ENCODE measurements at regions not wholly inside any gene's neighbourhood (a gene's known extent, or its start where the extent isn't known, plus 50 kb on each side); places are given as distances from the start of the nearest gene placed in this dataset.
"Not testable (repeated sequence)": the region's sequence is repeated elsewhere in the genome, so short reads cannot be mapped to it uniquely, and the experiment has no call there.

DNA sequence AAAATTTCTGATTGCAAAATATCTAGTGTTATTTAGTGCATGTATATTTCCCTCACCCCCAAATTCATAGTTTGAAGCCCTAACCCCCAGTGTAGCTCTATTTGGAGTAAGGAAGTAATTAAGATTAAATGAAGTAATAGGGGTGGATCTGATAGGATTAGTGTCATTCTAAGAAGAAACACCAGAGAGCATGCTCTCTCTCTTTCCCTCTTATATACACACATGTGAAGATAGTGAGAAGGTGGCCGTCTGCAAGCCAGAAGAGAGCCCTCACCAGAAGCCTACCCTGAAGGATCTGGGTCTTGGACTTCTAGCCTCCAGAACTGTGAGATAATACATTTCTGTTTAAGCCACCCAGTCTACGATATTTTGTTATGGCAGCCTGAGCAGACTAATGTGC, 120.3 kb downstream of the TMEM30B start:
- DNase-seq (ENCODE audit: low read depth), result no peak

DNA sequence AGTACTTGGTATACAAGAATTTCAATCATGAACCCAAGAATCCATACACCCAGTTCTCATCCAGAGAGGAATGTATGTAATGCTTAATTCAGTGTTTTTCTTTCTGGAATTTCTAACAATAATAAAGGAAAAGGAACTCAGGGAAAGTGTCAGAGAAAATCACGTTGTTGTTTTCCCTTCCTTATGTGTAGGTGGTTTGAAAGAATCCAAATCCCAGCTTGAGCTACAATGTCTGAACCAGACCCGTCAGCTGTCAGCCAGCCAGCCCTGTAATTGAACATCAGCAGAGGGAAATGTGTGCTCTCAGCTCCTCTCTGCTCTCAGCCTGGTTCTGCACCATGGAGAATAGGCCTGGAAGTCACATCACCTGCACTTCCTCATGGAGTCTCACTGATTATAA, 126.5 kb downstream of the TMEM30B start:
- DNase-seq (ENCODE audit: low read depth), result no peak

- DNase-seq (ENCODE audit: low read depth), result no peak
Measured at GRCh38 chr14:61153914-61154545, 127.1 kb downstream of the TMEM30B start.

- DNase-seq (ENCODE audit: low read depth), result no peak
Measured at GRCh38 chr14:61153431-61153830, 127.7 kb downstream of the TMEM30B start.

GRCh38 chr14:61152851-61153364, 128.2 kb downstream of the TMEM30B start:
- peak; percentile 74 for DNase-seq (ENCODE audit: low read depth)

DNA sequence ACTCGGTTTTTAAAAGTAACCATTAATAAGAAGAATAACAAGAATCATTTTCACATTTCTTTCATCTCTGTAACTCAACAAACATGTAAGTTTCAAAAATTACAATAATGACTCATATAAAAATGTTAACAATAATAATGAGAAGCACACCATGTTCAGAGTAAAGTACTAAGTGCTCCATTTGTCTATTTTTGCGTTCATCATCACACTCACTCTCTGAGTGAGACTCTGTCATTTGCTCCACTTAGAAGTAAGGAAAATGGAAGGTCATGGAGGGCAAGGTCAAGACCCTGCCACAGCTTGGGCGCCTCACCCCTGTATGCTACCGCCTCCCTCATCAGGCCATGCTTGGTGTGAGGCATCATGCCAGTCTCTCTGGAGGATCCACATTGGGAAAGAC, 129.9 kb downstream of the TMEM30B start:
- DNase-seq (ENCODE audit: low read depth), result no peak

DNA sequence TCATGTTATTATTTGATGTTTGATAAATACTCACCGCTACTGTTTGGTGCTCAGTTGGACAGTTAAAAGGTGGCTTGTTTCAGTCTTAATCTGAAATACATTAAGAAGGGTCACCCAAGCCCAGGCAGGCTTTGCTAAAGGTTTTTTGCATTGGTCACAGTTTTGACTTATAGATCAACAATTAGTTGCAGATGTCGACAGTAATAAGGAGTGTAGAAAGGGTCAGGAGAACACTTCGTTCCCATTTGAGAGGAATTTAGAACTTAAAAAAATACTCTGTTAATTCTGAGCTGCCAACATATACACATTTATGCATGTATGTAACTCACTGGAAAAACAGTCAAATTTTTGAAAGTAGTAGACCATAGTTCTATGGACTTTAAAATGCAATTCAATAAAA, 130.3 kb downstream of the TMEM30B start:
- no peak for DNase-seq (ENCODE audit: low read depth)

DNA sequence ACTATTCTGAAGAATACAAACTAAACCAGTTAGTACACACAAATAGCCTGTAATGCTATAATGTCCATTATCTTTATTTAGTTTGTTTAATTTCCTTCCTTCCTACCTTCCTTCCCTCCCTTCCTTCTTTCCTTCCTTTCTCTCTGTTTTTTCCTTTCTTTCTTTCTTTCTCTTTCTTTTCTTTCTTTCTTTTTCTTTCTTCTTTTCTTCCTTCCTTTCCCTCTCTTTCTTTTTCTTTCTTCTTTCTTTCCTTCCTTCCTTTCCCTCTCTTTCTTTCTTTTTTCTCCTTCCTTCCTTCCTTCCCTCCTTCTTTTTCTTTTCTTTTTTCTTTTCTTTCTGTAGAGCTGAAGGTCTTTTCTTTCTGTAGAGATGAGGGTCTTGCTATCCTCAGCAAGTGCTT, 131.2 kb downstream of the TMEM30B start:
- DNase-seq (ENCODE audit: low read depth), result no peak

- no peak for DNase-seq (ENCODE audit: low read depth)
Measured at GRCh38 chr14:61148742-61149350, 132.3 kb downstream of the TMEM30B start.

GRCh38 chr14:61147831-61148549, 133.1 kb downstream of the TMEM30B start:
- DNase-seq (ENCODE audit: low read depth), result peak; percentile 99

DNA sequence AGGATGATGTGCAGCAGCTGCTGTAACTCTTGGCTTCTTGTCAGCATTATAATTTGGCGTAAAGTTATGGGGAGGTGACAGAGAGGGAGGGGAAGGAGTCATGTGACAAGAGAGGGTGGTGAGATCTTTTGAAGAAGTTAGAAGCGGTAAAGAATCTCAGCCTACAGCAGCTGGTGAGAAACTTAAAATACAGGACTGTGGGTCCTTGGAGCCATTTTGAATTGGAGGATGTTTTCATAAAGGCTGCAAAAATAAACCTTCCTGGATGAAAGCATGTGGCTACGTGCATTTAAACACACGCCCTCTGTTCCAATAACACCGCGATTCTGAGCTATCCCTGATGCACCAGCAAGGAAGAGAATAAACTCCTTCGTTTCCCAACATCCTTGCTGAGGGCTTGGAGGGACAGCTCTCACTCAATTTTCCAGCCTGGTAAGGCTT, 133.7 kb downstream of the TMEM30B start:
- no peak for DNase-seq (ENCODE audit: low read depth)

GRCh38 chr14:61146899-61147298, 134.2 kb downstream of the TMEM30B start:
- no peak for DNase-seq (ENCODE audit: low read depth)

GRCh38 chr14:61145903-61146481, 135.1 kb downstream of the TMEM30B start:
- DNase-seq (ENCODE audit: low read depth), result no peak

DNA sequence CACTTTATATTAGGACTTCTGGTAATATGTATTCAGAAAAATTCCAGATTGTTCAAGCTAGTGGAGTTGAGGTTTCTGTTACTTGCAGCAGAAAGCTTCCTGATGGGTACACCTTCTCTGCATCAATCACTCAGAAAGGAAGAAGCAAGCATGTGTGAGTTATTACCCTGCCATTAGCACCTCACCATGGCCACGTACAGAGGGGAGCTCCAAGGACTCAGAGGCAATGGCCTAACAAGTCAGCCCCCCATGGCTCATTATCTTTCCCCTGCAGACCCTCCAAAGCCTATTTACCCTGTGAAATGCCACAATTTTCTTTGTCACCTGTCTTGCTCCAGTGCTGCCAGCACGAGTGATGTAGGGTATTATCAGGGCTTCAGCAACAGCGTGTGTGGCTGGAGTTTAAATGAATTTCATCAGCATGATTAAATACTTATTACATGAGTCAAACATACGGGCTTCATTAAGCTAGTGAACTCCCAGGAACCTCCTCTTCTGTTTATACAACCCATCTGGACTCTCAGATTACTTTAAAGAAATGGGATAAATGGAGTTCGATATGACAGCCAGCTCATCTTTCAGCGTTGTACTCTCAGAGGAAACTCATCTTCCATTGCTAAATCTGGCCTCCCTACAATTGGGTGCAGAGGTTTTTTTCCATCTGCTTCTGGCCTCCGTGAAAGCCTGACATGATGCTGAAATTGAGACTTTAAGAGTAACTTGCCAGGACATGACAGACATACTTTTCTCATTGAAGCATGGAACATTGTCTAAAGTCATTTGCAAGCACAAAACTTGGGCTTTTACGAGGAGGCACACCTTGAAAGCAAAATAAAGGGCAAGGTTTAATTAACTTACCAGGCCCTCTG, 135.9 kb downstream of the TMEM30B start:
- peak; percentile 80 for DNase-seq (ENCODE audit: low read depth)

- DNase-seq (ENCODE audit: low read depth), result not testable (repeated sequence)
Measured at GRCh38 chr14:61144117-61145033, 136.8 kb downstream of the TMEM30B start.

DNA sequence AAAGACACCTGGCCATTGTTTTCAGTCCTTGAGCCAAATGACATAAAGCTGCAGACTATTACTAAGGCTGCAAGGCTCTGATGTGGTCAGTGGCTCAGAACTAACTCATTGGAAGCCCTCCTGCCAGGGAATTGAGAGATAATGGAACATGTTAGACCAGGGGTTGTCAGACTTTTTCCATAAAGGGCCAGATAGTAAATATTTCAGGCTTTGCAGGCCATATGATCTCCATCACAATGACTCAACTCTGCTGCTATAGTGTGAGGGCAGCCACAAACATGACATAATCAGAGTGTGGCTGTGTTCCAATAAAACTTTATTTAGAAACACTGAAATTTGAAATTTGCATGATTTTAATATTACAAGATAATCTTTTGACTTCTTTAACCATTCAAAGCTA, 140.3 kb downstream of the TMEM30B start:
- DNase-seq (ENCODE audit: low read depth), result peak; percentile 44

DNA sequence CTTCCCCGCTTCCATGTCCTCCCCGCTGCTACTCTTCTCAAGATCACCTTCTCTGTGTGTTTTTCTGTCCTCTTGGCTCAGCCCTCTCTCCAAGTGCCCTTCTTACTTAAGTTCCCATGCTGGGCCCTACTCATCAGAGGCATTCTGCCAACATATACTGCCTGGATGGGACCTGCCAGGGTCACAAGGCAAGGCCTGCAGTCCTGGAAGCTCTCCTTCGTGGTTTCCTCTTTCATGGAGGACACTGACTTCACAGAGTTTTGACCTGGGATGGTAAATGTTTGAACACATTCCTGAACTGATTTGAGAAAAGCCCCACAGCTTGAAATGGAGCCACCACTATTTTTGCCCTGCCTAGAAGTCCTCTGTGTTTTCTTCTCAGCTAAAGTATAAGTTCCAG, 140.9 kb downstream of the TMEM30B start:
- DNase-seq (ENCODE audit: low read depth), result no peak

DNA sequence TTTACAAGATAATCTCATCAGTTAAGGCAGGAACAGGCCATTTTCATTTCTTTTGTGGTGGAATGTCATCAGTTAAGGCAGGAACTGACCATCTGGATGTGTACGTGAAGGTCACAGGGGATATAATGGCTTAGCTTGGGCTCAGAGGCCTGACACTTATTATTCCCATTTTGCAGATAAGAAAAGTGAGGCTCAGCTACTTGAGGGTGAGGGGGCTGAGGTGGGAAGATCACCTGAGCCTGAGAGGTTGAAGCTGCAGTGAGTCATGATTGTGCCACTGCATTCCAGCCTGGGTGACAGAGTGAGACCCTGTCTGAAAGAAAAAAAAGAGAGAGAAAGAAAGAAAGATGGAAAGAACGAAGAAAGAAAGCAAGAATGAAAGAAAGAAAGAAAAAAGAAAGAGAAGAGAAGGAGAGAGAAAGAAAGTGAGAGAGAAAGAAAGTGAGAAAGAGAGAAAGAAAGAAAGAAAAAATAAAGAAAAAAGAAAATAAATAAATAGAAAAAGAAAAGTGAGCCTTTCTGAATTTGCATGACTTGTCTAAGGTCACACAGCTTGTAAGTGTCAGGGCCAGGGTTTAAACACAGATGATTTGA, 142.0 kb downstream of the TMEM30B start:
- no peak for DNase-seq (ENCODE audit: low read depth)

- DNase-seq (ENCODE audit: low read depth), result no peak
Measured at GRCh38 chr14:61132894-61133293, 148.2 kb downstream of the TMEM30B start.

- DNase-seq (ENCODE audit: low read depth), result peak; percentile 21
Measured at GRCh38 chr14:61132336-61132735, 148.8 kb downstream of the TMEM30B start.

Data from amniotic epithelial cell (primary cell).